HCT116 (cell line): ENCODE measurements at regions not wholly inside any gene's neighbourhood (a gene's known extent, or its start where the extent isn't known, plus 50 kb on each side); places are given as distances from the start of the nearest gene placed in this dataset.

Source experiments
- CTCF ChIP-seq, 3 experiments: fragments of 200-600 bp in 1 of 3; sonication (generic) in 1 of 3; IDR thresholded peaks in 2 of 3; conservative IDR thresholded peaks in 1 of 3; 2 replicates each; pipeline ENCODE4 v1.5.1; 2012 to 2017; ENCODE audit warnings: low read depth in 2 of 3, low read length in 2 of 3, antibody characterized with exemption in 1 of 3, borderline replicate concordance in 1 of 3, control low read depth in 1 of 3, mild to moderate bottlenecking in 1 of 3, mixed read lengths in 1 of 3, mixed run types in 1 of 3, moderate library complexity in 1 of 3; ENCODE audit not compliant: insufficient read depth in 1 of 3
- EZH2phosphoT487 ChIP-seq: fragments of 200-600 bp; IDR thresholded peaks from 2 replicates; pipeline ENCODE4 v1.6.1; 2018; ENCODE audit warnings: antibody characterized with exemption, borderline replicate concordance
- SP1 ChIP-seq: IDR thresholded peaks from 2 replicates; pipeline ENCODE4 v1.6.1; 2012; ENCODE audit warnings: low read depth

- no peak for TF ChIP-seq SP1
- no peak for TF ChIP-seq EZH2phosphoT487
- TF ChIP-seq CTCF (IDR thresholded peaks at IDR 0.05 in 2 of 3, conservative IDR thresholded peaks at IDR 0.05 in 1 of 3; ENCODE audit: borderline replicate concordance in 1 of 3, insufficient read depth in 1 of 3, low read depth in 2 of 3, low read length in 2 of 3), result no peak
These were observed 431.2 kb upstream of the THBS1 start for GRCh38 chr15:39149636-39150150.
